ENCODE measurements at regions not wholly inside any gene's neighbourhood (a gene's known extent, or its start where the extent isn't known, plus 50 kb on each side); places are given as distances from the start of the nearest gene placed in this dataset.

DNA sequence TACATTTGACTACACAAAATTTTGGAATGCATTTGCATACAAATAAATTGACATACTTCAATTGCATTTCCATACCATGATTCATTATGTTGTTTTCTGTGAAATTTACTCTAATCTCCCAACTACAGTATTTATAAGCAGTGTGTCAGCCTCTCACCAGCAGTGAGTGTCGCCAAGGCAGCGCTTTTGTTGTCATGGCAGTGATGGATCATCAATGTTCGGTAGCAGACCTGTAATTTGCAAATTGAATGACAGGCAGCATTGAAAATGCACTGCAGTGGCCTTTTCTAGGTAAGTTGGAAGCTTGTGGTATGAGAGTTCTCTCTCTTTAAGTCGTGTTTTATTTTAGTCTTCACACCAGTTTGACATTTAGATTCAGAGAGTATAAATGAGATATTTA lies 534.1 kb downstream of the PCDH17 start:
- TF ChIP-seq CTCF (IDR thresholded peaks at IDR 0.05; ENCODE audit: low read depth, low read length, poor library complexity, severe bottlenecking) (no peak), EZH2phosphoT487 (IDR thresholded peaks at IDR 0.05; ENCODE audit: borderline replicate concordance, low read length) (no peak)

Measured in DOHH2 (cell line).